Activated B cell treated with CpG ODN at 0.5 μM for 24 hours (primary cell): ENCODE measurements at regions not wholly inside any gene's neighbourhood (a gene's known extent, or its start where the extent isn't known, plus 50 kb on each side); places are given as distances from the start of the nearest gene placed in this dataset.

Experiments used
- ATAC-seq: fragments of 200-7000 bp; cut with Tn5 transposase; one replicate; pipeline ENCODE4 v1.10.0; 2021; ENCODE audit warnings: low read depth, mild to moderate bottlenecking, moderate library complexity
- CTCF ChIA-PET: fragments of 350-600 bp; sonication (Branson Sonifier 250); formaldehyde crosslinking; loops from one replicate; lab custom pipeline; 2021; ENCODE audit warnings: antibody characterized with exemption; lab: Charles Lee
- POLR2A ChIA-PET: fragments of 350-600 bp; sonication (Branson Sonifier 250); formaldehyde crosslinking; loops from one replicate; lab custom pipeline; 2021; ENCODE audit warnings: antibody characterized with exemption; lab: Charles Lee
- DNase-seq: peaks from one replicate; pipeline ENCODE4 v3.0.0; 2022
- H3K27ac Mint-ChIP-seq: one replicate; pipeline ENCODE4 v1.8.0; 2020; ENCODE audit warnings: mixed read lengths
- H3K27me3 Mint-ChIP-seq: one replicate; pipeline ENCODE4 v1.8.0; 2021; ENCODE audit warnings: mixed read lengths
- H3K36me3 Mint-ChIP-seq: one replicate; pipeline ENCODE4 v1.8.0; 2021; ENCODE audit warnings: low read depth, mixed read lengths
- H3K4me1 Mint-ChIP-seq: one replicate; pipeline ENCODE4 v1.8.0; 2021; ENCODE audit warnings: mixed read lengths
- H3K4me3 Mint-ChIP-seq: one replicate; pipeline ENCODE4 v1.8.0; 2020; ENCODE audit warnings: mild to moderate bottlenecking, mixed read lengths
- H3K9me3 Mint-ChIP-seq: one replicate; pipeline ENCODE4 v1.8.0; 2020; ENCODE audit warnings: mixed read lengths
- intact Hi-C: fragments of 100-400 bp; cut with micrococcal nuclease; formaldehyde crosslinking; loops from one replicate; pipeline ENCODE4 v1.15.1; 2024
- TF ChIP-seq, protein P1 (sequence below): fragments of 200-600 bp; IDR thresholded peaks from one replicate; pipeline ENCODE4 v1.8.0; 2022; ENCODE audit warnings: antibody characterized with exemption, mild to moderate bottlenecking

- Mint-ChIP-seq H3K27me3 (peaks cover 3% of the 10 kb centered on the region), H3K4me1 (no peaks in the 10 kb centered on the region), H3K4me3 (no peak overlapping the region), H3K36me3 (no peaks in the 10 kb centered on the region), H3K9me3 (no peaks in the 10 kb centered on the region), H3K27ac (no peak overlapping the region)
- ChIA-PET POLR2A (no interaction called here), CTCF (no interaction called here)
- TF ChIP-seq, protein P1, sequence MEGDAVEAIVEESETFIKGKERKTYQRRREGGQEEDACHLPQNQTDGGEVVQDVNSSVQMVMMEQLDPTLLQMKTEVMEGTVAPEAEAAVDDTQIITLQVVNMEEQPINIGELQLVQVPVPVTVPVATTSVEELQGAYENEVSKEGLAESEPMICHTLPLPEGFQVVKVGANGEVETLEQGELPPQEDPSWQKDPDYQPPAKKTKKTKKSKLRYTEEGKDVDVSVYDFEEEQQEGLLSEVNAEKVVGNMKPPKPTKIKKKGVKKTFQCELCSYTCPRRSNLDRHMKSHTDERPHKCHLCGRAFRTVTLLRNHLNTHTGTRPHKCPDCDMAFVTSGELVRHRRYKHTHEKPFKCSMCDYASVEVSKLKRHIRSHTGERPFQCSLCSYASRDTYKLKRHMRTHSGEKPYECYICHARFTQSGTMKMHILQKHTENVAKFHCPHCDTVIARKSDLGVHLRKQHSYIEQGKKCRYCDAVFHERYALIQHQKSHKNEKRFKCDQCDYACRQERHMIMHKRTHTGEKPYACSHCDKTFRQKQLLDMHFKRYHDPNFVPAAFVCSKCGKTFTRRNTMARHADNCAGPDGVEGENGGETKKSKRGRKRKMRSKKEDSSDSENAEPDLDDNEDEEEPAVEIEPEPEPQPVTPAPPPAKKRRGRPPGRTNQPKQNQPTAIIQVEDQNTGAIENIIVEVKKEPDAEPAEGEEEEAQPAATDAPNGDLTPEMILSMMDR, result no peak
- intact Hi-C loops, result no loop called here
- DNase-seq, result no peak
- ATAC-seq, result no peak
Observed at GRCh38 chr1:88286716-88287115, 397.4 kb upstream of the PKN2 start.

DNA sequence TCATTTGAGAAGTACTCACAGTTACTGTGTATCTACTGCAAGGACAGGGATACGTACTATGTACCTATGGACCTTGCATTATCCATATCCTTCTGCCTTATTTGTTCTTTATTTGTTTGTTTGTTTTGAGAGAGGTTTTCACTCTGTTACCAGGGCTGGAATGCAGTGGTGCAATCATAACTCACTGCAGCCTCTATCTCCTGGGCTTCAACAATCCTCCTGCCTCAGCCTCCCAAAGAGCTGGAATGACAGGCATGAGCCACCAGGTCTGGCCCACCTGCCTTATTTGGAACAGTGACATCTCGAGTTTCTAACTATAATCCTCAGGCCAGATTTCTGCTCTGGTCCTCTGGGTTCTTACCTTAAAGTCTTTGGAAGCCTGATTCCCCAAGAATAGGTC is 395.5 kb upstream of the PKN2 start:
- ChIA-PET POLR2A (no interaction called here), CTCF (no interaction called here)
- Mint-ChIP-seq H3K4me1 (no peaks in the 10 kb centered on the region), H3K36me3 (no peaks in the 10 kb centered on the region), H3K9me3 (no peaks in the 10 kb centered on the region), H3K27ac (no peak overlapping the region), H3K4me3 (no peak overlapping the region), H3K27me3 (peaks cover 6% of the 10 kb centered on the region)
- intact Hi-C loops, result no loop called here
- TF ChIP-seq, protein P1, result no peak
- no peak for DNase-seq
- ATAC-seq, result no peak

- DNase-seq (no peak), ATAC-seq (no peak)
- H3K27me3 Mint-ChIP-seq, result peaks cover 6% of the 10 kb centered on the region
- H3K4me3 Mint-ChIP-seq, result no peak overlapping the region
- POLR2A ChIA-PET, result no interaction called here
- CTCF ChIA-PET, result interaction anchor here (1.0 kb wide), 1 partner anchor 109 kb away, joined by 3 read pairs; no protein-coding TSS in a partner anchor
- H3K4me1 Mint-ChIP-seq, result no peaks in the 10 kb centered on the region
- no peak overlapping the region for H3K27ac Mint-ChIP-seq
- no peaks in the 10 kb centered on the region for H3K9me3 Mint-ChIP-seq
- intact Hi-C loops, result no loop called here
- H3K36me3 Mint-ChIP-seq, result no peaks in the 10 kb centered on the region
- TF ChIP-seq, protein P1, result no peak
Observed at GRCh38 chr1:88289401-88290102, 394.5 kb upstream of the PKN2 start.

DNA sequence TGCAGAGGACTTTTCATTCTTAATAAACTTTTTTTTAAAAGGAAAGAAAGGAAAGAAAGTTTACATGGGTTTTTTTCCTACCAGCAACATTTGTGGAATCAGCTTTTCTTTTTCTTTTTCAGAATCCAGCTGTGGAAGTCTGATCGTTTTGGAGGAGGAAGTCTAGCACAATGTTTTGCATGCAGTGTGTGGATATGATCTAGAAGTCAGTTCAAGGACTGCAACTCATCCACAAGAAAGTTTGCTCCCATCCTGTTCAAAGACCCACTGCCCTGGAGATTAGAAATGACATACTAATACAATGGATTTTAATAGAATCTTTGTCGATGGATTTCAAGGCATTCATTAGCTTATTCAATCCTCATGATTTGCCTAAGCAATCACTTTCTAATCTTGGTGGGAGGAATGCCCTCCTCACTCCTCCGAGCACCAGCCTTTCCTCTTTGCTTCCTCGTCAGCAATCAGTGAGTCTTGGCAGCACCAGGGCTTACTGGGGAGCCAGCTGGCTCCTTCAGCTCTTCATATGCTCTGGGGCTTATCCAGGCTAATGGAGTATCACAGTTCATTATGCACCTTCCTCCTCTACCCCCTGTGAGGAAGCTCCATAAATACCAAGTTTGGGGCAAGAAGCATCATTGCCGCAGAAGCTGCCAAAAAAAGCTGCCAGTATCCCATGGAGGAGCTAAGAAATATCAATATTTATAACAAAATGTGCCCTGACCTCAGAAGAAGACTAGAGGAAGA is 392.3 kb upstream of the PKN2 start:
- no peak overlapping the region for H3K4me3 Mint-ChIP-seq
- H3K9me3 Mint-ChIP-seq, result no peaks in the 10 kb centered on the region

DNA sequence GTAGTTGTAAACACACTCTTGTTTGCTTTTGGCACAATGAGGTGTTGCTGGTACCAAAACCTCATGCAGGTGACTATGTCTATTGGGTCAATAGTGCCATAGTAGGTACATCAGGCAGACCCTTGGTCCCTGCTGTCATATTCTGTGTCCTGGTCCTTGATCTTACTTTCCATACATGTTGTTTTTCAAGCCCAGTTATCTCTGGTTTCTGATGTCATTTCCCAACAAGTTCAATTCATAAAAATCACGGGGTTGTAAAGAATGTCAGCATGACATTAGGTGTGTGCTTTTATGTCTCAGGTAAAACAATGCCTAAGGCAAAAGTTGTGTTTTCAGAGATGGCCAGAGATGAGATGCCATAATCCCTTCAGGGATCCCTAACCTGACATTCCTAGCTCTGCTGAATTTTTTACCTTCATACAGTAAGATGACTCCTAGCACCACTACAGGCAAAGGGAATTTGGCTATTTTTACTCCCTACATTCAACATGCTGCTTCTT is 390.3 kb upstream of the PKN2 start:
- Mint-ChIP-seq H3K4me1 (no peaks in the 10 kb centered on the region), H3K27me3 (peaks cover 6% of the 10 kb centered on the region), H3K36me3 (no peaks in the 10 kb centered on the region), H3K4me3 (no peak overlapping the region), H3K27ac (no peak overlapping the region), H3K9me3 (no peaks in the 10 kb centered on the region)
- TF ChIP-seq, protein P1, result no peak
- intact Hi-C loops, result no loop called here
- ATAC-seq, result no peak
- ChIA-PET CTCF (no interaction called here), POLR2A (no interaction called here)
- DNase-seq, result no peak

More for the DNA sequence above, 392.3 kb upstream of the PKN2 start:
- TF ChIP-seq, protein P1, result no peak
- ChIA-PET POLR2A (no interaction called here), CTCF (no interaction called here)
- no peaks in the 10 kb centered on the region for H3K36me3 Mint-ChIP-seq
- ATAC-seq (no peak), DNase-seq (no peak)
- H3K27me3 Mint-ChIP-seq, result peaks cover 6% of the 10 kb centered on the region
- no peaks in the 10 kb centered on the region for H3K4me1 Mint-ChIP-seq
- intact Hi-C loops, result no loop called here
- no peak overlapping the region for H3K27ac Mint-ChIP-seq
